ENCODE measurements at regions not wholly inside any gene's neighbourhood (a gene's known extent, or its start where the extent isn't known, plus 50 kb on each side); places are given as distances from the start of the nearest gene placed in this dataset.

DNA sequence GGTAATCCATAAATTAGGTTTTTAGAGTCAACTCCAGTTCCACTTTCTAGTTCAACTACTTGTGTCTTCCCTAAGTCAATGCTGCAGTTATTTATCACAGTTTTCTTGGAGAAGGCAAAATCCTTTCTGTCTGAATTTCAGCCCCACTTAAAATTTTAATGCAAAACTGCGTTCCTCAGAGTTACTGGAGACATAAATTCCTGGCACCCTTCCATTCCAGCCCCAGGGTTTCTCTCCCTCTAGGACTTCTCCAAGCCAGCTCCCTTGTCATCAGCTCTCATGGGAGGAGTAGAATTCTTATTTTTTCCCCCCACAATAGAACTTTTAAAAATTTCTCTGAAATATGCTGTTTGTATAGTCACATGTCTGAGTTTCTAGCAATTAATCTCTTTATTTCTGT, 50.6 kb upstream of the PHOX2B start:
- no peak overlapping the region for H3K27ac Mint-ChIP-seq
- H3K9me3 Mint-ChIP-seq (ENCODE audit: low read depth): no peaks in the 10 kb centered on the region
- H3K4me1 Mint-ChIP-seq (ENCODE audit: low read depth): peaks cover 1% of the 10 kb centered on the region
- no peak overlapping the region for H3K4me3 Mint-ChIP-seq (ENCODE audit: low read depth)
- TF ChIP-seq, protein P1, sequence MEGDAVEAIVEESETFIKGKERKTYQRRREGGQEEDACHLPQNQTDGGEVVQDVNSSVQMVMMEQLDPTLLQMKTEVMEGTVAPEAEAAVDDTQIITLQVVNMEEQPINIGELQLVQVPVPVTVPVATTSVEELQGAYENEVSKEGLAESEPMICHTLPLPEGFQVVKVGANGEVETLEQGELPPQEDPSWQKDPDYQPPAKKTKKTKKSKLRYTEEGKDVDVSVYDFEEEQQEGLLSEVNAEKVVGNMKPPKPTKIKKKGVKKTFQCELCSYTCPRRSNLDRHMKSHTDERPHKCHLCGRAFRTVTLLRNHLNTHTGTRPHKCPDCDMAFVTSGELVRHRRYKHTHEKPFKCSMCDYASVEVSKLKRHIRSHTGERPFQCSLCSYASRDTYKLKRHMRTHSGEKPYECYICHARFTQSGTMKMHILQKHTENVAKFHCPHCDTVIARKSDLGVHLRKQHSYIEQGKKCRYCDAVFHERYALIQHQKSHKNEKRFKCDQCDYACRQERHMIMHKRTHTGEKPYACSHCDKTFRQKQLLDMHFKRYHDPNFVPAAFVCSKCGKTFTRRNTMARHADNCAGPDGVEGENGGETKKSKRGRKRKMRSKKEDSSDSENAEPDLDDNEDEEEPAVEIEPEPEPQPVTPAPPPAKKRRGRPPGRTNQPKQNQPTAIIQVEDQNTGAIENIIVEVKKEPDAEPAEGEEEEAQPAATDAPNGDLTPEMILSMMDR (IDR thresholded peaks at IDR 0.05; ENCODE audit: unreplicated experiment): no peak
- no peak for DNase-seq (ENCODE audit: low spot score, unreplicated experiment)
- H3K27me3 Mint-ChIP-seq: peaks cover 56% of the 10 kb centered on the region
- H3K36me3 Mint-ChIP-seq (ENCODE audit: insufficient read depth): no peaks in the 10 kb centered on the region
